GM12875 (cell line): ENCODE measurements at regions not wholly inside any gene's neighbourhood (a gene's known extent, or its start where the extent isn't known, plus 50 kb on each side); places are given as distances from the start of the nearest gene placed in this dataset.

Source experiments
- H3K4me3 ChIP-seq: one replicate; pipeline ENCODE4 v1.5.1; 2011; ENCODE audit warnings: low read depth, low read length, control low read depth
- CTCF ChIP-seq: IDR thresholded peaks from 2 replicates; pipeline ENCODE4 v1.5.1; 2011; ENCODE audit warnings: low read depth, mild to moderate bottlenecking, control low read depth, inconsistent platforms, low read length, moderate library complexity, borderline replicate concordance; ENCODE audit not compliant: insufficient read depth

- TF ChIP-seq CTCF, result no peak
- H3K4me3 ChIP-seq, result no peak overlapping the region
These were observed 58.6 kb upstream of the GLS start for GRCh38 chr2:190822043-190822442.

- TF ChIP-seq CTCF, result no peak
- no peak overlapping the region for H3K4me3 ChIP-seq
These were observed 52.9 kb upstream of the GLS start for GRCh38 chr2:190827720-190828119.

GRCh38 chr2:190829642-190830041, 51.0 kb upstream of the GLS start:
- TF ChIP-seq CTCF, result no peak

More at GRCh38 chr2:190829642-190830041, 51.0 kb upstream of the GLS start:
- H3K4me3 ChIP-seq, result no peak overlapping the region
